NCI-H526 (cell line): ENCODE measurements at regions not wholly inside any gene's neighbourhood (a gene's known extent, or its start where the extent isn't known, plus 50 kb on each side); places are given as distances from the start of the nearest gene placed in this dataset.

Source experiments
- DNase-seq, 2 experiments: peaks; one replicate each; lab custom pipeline; 2025; lab: John Stamatoyannopoulos, UW

DNA sequence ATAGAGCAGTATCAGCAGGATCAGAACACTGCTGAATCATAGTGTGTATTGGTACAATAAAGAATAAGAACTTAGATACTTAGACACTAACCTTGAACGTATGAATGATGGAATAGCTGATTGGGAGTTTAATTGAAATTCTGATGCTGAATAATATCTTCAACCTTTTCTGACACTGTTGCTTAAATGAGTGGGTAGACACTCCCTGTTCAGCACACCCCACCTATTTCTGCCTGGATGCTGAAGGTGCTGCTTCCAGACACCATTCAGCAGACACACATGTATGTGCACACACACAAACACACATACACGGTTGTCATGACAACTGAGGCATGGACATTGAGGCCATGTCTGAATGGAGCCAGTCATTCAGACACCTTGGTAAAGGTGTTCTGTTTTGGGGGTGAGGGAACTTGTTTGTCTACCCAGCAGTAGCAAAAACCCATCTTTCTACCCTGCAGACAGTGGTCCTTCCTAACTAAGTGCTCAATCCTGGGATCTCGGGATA, 54.3 kb downstream of the TMEM215 start:
- DNase-seq, result no peak

DNA sequence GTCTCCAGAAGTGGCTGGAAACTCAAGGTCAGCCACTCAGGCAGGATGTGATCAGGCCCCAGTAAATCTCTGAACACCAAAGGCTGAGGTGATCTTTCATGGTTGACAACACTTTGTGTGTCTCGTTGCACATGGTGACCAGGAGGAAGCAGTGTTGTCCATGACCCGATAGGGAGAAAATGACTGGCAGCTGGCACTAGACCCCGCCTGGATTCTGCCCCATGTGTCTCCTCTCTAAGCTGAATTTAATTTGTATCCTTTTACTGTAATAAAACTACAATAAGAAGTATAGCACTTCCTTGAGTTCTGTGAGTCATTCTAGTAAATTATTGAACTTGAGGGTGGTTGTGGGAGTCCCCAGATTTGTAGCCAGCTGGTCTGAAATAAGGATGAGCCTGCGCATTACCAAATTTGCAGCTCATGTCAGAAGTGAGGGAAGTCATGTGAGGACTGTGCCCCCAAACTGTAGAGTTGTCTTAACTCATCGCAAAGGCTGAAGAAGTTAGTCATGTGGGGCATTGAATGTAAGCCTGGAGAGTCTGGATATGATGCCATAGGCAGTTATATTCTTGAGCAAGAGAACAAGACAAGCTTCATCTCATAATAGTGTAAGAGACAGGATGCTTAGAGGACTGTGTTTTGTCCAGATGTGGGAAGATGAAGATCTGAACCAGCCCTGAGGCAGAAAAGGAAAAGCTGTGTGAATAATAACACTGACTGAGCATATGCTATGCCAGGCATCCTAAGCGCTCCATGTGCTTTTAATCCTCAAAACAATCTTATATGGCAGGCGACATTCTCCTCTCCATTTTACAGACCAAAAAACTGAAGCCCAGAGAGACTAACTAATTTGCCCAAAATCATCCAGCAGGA, 55.9 kb downstream of the TMEM215 start:
- no peak for DNase-seq

DNA sequence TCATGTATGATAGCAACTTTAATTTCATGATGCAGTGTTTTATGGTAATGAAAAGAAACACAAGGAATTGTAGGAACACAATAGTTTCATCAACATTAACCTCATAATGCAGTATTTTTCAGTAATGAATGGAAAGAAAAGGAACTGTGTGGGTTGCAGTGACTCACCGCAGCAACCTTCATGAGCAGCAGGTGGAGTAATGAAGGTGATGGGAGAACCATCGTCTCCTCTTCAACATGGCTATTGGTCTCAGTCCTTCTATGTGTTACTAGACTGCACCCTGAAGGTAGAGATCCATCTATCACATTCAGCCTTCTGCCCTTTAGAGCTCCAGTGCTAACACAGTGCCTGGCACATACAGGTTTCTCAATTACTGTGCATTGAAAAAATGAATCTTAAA, 58.0 kb downstream of the TMEM215 start:
- DNase-seq, result no peak

DNA sequence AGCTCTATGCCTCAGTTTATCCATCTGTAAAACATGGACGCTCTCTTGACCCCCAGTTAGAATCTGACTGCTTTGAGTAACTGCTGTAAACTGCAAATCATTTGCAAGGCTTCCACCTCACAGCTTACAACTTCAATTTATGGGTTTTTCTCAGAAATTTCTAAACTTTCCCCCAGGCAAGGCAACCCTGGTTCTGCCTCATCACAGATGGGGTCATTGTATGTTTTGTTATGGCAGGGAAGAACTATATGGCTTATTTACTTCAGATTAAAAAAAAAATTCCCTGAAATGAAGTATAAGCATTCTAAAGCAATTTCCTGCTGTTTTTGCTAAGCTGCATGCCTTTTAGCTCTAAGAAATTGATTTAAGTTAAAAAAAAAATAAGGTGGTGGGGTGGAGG, 60.0 kb downstream of the TMEM215 start:
- DNase-seq, result no peak

DNA sequence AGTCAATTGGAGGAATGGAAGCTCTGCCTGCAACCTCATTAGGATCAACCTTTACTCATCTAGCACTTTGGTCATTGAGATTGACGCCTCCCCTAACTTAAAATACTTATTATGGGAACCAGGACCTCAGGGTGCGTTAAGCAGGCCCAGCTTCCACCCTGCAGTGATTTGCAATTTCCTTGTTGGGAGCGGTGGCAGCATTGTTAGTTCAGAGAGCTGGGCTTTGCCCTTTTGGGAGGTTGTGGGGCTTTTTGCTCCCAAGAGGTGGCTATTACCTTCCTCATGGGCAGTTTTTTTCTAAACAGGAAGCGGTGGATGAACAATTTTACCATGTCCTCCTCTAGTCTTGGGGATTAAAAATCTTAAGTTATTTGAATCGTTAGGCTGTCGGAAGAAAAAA, 60.9 kb downstream of the TMEM215 start:
- no peak for DNase-seq

DNA sequence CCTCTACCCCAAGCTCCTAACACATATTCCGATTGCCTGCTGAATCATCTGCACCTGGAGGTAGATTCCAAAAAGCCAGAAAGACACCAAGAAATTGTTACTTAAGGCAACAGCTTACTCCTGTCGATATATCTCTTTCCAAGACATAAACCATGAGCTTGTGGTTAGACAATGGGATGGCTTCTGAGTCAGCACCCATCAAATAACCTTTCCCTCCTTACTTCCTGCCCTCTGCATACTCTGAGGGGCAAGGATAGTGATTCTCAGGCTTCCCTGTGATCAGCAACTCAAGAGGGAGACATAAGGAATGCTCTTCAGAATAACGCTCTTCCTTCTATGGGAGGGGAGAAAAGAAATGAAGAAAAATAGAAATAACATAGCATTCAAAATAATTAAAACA, 70.9 kb downstream of the TMEM215 start:
- DNase-seq, result no peak

DNA sequence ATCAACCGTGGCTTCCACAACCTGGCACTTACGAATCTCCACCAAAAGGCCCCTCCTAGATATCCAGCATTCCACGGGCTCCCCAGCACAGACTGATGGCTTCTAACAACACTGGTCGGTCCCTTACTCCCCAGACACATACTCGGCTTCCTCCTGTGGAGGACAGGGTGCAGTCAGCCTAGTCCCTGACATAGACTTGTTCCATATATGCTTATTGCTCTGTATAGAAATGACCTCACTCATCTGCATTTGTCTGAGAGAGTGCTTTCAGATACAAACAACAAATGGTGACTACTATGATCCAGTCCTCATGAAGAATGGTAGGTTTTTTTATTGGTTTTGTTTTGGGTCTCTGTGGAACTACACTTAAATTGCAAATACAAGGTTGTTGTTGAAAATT, 72.4 kb downstream of the TMEM215 start:
- no peak for DNase-seq

DNA sequence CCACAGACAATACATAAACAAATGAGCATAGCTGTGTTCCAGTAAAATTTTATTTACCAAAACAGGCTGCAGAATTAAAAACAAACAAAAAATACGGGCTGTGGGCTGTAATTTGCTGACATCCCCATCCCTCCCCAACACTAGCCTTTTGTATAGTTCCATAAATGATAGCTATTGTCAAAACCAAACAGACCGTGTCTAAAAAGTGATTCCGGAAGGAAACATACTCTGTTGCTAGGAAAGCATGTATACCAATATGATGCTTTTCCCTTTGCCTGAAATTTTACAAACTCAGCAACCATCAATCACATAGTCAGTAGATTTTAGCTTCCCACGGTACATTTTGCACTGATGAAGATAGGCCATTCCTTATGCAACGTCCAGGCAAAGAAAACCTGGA, 80.0 kb downstream of the TMEM215 start:
- DNase-seq, result peak; percentile 75 to 76

DNA sequence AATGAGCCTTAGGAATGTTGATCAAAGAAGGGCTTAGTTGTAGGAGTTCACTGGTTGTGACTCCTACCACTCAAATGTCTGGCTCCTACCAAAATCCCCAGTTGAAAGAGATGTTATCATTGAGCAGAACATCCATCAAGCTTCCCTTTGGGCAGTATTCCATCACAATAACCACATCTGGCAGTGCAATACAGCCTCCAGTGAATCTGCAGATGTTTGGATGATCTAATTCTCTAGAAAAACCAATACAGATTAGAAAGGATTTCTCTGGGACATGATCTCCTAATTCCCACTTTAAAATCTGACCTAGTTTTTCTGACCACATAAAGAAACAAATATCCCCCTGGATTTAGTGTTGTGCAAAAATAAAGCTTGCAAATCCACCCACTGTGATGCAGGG, 81.6 kb downstream of the TMEM215 start:
- DNase-seq, result no peak

DNA sequence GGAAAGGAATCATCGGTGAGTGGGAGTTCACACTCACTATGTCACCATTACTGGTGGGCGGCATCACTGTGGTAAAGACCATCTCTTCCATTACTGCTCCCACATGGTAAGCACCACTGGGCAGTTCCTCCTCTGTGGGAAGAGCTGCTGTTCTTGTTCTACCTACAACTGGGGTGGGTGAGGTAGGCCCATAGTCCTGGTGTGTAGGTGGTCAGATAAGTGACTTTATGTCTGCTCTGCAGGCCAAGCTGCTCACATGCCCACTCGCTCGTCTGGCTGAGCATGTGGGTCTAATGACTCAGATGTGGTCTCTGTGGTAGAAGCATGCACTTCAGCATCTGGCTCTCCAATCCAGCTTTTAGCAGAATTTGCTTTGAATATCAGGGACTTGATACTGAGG, 82.9 kb downstream of the TMEM215 start:
- DNase-seq, result no peak

DNA sequence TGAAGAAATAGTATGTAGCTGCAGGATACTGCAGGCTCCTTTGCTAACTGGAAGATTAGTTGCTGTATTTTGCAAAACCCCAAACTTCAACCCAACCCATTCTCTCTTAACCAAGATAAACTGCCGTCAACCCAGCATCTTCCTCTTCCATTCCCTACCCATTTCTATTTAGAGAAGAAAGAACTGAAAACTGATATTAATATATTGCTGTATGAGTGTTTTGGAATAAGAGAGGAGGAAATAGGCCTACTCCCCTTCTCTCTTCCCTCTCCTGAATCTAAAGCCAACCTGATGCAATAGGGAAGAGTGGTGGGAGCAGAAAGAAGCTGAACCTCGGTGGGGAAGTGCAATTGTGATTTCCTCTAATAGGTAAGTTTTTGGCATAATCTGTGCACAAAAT, 83.7 kb downstream of the TMEM215 start:
- DNase-seq, result no peak

DNA sequence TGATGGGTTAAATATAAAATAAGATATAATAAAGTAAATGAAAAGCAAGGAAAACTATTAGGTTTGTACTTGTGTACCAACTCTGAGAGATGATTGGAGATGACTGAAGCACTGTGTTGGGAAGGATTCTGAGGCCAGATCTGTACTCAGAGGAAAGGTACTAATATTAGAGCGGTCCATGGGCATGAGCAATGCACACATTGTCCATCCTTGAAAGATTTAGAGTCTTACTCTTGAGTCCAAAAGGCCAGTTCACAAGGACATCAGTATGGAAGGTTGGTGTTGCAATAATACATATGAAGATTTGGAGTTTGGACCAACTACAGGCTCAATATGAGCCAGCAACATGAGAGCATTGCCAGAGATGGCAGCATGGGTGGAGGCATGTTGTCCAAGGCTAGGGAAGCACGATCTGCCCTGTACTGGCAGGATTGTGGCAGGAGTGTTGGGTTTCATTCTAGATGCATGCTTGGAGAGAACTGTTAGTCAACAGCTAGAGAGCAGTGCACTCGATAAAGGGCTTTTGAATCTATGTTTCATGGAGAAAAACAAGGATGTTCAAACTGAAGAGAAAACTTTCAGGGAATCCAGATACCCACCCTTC, 84.4 kb downstream of the TMEM215 start:
- no peak for DNase-seq

DNA sequence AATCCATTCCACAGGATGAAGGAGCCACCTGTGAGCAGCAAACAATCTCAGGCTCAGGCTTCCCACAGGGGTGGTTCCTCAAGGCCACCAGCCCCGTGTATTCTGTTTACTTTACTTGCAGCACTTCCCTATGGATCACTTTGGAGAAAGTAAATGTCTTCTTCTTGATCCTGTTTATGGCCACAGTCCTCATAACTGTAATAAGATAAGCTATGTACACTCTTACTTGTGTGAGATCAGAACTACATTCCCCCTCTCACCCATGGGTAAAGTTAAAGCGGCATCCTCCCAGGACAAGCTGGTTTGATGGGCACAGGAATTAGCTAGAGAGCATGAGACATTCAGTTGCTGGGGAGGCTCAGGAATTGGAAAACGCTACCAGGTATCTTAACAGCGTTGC, 86.1 kb downstream of the TMEM215 start:
- DNase-seq, result no peak

DNA sequence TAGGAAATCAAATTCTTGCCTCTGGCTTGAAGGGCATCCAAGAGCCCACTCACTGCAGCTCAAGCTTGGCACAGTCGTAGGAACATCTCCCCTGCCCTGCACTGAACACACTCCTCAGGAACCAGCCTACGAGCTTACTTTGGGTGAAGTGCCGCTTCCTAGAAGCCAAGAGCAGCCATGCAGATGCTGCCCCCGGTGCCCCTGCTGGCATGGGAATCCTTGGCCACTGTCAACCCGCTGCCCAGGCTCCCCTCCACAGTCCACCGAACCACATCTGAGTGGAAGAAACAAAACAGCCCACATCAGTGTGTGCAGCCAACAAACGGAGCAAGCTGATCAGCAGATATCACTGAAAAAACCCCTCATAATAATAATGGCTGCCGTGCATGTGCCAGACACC, 89.8 kb downstream of the TMEM215 start:
- DNase-seq, result no peak

DNA sequence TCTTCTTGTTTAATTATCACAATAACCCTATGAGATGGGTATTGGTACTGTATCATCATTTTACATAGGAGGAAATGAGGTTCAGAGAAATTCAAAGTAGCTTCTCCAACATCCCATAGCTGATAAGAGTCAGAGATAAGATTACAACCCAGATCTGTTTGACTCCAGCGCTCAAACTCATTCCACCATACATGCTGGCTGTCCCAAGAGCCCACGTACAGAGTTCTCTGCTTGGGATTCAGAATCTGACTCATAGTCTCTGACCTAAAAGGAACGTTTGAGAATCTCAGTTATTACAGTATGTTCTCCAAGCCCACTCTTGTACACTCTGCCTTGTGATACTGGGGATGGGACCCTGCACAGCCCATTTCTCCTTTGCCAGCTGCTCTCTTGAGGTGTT, 90.2 kb downstream of the TMEM215 start:
- peak in 1 of 2 experiments; percentile 38 for DNase-seq

DNA sequence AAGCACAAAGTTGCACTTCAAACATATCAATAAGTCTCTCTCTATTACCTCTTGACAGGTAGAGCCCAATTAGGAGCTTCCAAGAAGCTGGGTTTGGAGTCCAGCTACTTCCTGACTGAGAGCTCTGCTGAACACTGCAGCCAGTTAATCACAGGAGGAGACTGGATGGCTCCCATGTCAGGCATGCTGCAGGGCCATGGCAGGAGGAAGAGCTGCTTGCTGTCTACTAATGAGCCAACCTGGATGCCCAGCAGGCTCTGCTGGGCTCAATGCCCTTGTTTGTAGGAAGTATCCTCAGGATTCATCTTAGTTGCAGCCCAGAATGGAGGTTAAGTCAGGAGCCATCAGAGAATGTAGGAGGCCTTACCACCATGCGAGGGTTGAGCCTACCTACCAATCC, 91.9 kb downstream of the TMEM215 start:
- DNase-seq, result no peak

DNA sequence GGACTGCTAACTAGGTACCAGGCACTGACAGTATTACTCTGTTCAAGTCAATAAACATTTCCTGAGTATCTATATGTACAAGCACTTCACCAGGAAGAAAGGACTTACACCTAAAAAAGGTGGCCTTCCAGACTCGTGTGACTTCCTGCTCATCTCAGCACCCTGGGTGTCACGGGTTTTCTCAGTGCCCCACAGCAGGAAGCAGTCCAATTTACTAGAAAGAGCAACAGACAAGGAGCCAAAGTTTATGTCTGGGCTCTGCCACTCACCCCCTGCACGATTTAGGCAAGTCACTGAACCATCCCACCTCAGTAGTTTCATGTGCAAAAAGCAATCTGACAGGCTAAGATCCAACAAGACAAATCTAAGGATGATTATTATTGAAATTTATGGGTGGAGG, 92.4 kb downstream of the TMEM215 start:
- no peak for DNase-seq

DNA sequence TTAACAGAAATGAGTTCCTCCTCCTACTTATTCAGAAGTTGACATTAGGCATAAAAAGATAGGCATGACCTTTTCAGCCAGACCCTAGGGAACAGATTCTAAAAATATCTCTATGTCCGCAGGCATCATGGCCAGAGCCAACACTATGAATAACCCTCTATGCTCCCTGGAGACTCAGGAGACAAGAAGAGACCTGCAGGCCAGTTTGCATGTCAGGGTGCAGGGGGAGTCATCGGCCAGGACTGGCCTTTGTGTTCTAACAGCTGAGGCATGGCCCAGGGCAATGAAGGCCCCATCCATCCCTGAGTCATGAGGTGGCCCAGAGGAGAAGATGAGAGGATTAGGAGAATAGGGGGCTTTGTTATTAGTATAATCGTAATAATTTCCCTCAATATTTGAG, 93.8 kb downstream of the TMEM215 start:
- peak; percentile 79 to 86 for DNase-seq

DNA sequence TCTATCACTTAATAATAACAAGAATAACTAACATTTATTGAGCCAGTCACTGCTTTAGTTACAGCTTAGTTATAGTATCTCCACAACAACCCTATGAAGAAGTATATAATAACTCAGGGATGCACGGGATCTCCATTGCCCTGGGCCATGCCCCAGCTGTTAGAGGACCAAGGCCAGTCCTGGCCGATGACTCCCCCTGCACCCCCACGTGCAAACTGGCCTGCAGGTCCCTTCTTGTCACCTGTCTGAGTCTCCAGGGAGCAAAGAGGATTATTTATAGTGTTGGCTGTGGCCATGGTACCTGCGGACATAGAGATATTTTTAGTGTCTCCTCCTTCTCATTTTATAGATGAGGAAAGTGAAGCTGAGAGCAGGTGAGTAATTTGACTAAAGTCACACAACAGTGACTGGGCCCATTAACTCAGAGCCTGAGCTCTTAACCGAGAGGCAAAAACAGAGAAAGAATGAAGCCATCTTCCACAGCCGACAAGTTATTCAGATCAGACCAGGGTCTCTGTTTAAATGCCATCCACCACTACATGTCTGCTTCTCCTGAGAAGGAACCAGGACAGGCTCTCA, 94.4 kb downstream of the TMEM215 start:
- peak; percentile 94 for DNase-seq

DNA sequence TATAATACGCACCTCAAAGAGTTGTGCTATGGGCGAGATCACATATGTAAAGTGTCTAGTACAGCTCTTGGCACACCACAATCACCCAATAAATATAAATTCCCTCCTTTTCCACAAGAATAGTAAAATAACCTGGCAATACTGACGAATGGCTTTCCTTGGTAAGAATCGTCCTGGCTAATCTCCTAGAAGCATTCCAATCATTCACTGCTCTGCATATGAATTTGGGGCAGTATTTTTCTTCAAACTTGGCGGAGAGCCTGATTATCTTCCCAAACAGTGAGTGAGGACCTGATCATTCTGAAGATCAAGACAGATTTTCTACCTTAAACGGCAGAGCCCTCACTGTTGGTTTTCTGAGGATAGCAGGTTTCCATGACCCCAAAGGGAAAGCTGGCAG, 96.0 kb downstream of the TMEM215 start:
- no peak for DNase-seq

DNA sequence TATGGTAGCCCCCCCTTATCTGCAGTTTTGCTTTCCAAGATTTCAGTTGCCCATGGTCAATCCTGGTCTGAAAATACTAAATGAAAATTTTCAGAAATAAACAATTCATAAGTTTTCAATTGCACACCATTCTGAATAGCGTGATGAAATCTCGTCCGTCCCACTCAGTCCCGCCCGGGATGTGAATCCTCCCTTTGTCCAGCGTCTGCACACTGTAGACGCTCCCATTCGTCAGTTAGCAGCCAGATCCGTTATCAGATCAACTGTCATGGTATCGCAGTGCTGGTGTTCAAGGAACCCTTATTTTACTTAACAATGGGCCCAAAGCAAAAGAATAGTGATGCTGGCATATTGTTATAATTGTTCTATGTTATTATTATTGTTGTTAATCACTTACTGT, 98.6 kb downstream of the TMEM215 start:
- no peak for DNase-seq

DNA sequence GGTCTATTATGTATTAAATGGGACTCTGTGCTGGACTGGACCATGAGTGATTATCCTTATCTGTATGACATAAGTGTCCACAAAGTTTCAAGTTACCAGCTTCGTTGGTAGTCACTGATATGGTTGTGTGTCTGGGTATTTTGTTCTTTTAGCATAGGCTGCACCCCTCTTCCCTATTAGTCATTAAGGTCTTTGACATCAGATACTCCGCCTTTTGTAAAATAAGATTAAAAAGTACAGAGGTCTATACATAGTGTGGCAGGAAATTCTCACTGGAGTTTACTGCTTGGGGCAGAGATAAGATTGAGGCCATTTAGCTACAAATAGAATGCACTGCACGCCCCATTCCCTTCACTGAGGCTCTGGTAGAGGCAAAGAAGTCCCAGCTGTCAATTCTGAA, 99.4 kb downstream of the TMEM215 start:
- no peak for DNase-seq

DNA sequence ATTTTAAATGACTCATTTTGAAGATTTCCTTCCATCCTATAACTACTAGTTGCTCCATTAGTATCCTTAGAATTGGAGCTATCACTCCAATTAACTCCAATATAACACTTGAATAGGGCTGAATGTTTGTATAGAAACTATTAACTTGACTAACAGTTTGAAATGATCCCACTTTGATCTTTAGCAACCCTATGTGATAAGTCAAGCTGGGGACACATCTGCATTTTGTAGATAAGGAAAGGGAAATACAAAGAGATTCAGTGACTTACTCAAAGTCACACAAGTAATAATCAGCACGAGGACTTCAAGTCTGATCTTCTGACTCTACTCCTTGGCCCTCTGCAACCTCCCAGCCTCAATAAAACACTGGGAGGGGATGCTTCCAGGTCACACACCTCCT, 101.1 kb downstream of the TMEM215 start:
- no peak for DNase-seq
